ENCODE measurements at regions not wholly inside any gene's neighbourhood (a gene's known extent, or its start where the extent isn't known, plus 50 kb on each side); places are given as distances from the start of the nearest gene placed in this dataset.
"Not testable (repeated sequence)": the region's sequence is repeated elsewhere in the genome, so short reads cannot be mapped to it uniquely, and the experiment has no call there.

GRCh38 chr11:81966340-81966739 lies 767.3 kb downstream of the FAM181B start:
- Histone ChIP-seq H3K4me3 (no peak overlapping the region), H3K27ac (peak overlapping the region in 1 of 2 donors; percentile 19)
- no peak for DNase-seq (ENCODE audit: low spot score)
- TF ChIP-seq CTCF (IDR thresholded peaks at IDR 0.05): no peak

GRCh38 chr11:81963018-81963417 lies 770.6 kb downstream of the FAM181B start:
- DNase-seq (ENCODE audit: low spot score): no peak
- Histone ChIP-seq H3K27ac (no peak overlapping the region), H3K4me3 (no peak overlapping the region)
- no peak for TF ChIP-seq CTCF (IDR thresholded peaks at IDR 0.05)

GRCh38 chr11:81960443-81960842 lies 773.2 kb downstream of the FAM181B start:
- no peak for DNase-seq (ENCODE audit: low spot score)
- no peak overlapping the region for H3K27ac ChIP-seq

GRCh38 chr11:81959341-81959740 lies 774.3 kb downstream of the FAM181B start:
- Histone ChIP-seq H3K27ac (no peak overlapping the region), H3K4me3 (no peak overlapping the region)
- DNase-seq (ENCODE audit: low spot score): no peak
- TF ChIP-seq CTCF (IDR thresholded peaks at IDR 0.05): no peak

More at GRCh38 chr11:81960443-81960842, 773.2 kb downstream of the FAM181B start:
- H3K4me3 ChIP-seq: no peak overlapping the region
- TF ChIP-seq CTCF (IDR thresholded peaks at IDR 0.05): no peak

GRCh38 chr11:81954301-81954700 lies 779.4 kb downstream of the FAM181B start:
- not testable (repeated sequence) for H3K27ac ChIP-seq; DNase-seq (ENCODE audit: low spot score); H3K4me3 ChIP-seq

GRCh38 chr11:81946831-81947230 lies 786.8 kb downstream of the FAM181B start:
- no peak for TF ChIP-seq CTCF (IDR thresholded peaks at IDR 0.05)
- Histone ChIP-seq H3K27ac (no peak overlapping the region), H3K4me3 (no peak overlapping the region)
- no peak for DNase-seq (ENCODE audit: low spot score)

GRCh38 chr11:81942646-81943045 lies 791.0 kb downstream of the FAM181B start:
- no peak for DNase-seq (ENCODE audit: low spot score)
- TF ChIP-seq CTCF (IDR thresholded peaks at IDR 0.05): no peak
- Histone ChIP-seq H3K27ac (no peak overlapping the region), H3K4me3 (no peak overlapping the region)

- no peak for DNase-seq (ENCODE audit: low spot score)
- no peak for TF ChIP-seq CTCF (IDR thresholded peaks at IDR 0.05)
- Histone ChIP-seq H3K4me3 (no peak overlapping the region), H3K27ac (no peak overlapping the region)
Observed at GRCh38 chr11:81941998-81942397, 791.7 kb downstream of the FAM181B start.

All from coronary artery (tissue), 2 donors.